Thyroid gland (tissue), 4 donors: ENCODE measurements at regions not wholly inside any gene's neighbourhood (a gene's known extent, or its start where the extent isn't known, plus 50 kb on each side); places are given as distances from the start of the nearest gene placed in this dataset.

ENCODE experiments used
- DNase-seq, 2 donors: peaks; one replicate each; pipeline ENCODE4 v3.0.0-alpha.2; 2019
- H3K27ac ChIP-seq, 3 donors: fragments of 200-600 bp; sonication (generic); 1 replicate in 2 of 3; 2 replicates in 1 of 3; pipeline ENCODE4 v1.5.1; 2016 to 2019; ENCODE audit warnings: mild to moderate bottlenecking in 1 of 3, moderate library complexity in 1 of 3
- H3K27me3 ChIP-seq: fragments of 200-600 bp; sonication (generic); one replicate; pipeline ENCODE4 v1.5.1; 2019
- H3K36me3 ChIP-seq, 2 donors: fragments of 200-600 bp; sonication (generic); one replicate each; pipeline ENCODE4 v1.5.1; 2016 to 2019
- H3K4me1 ChIP-seq, 2 donors: fragments of 200-600 bp; sonication (generic); one replicate each; pipeline ENCODE4 v1.5.1; 2017 to 2019
- H3K4me3 ChIP-seq, 3 donors: fragments of 200-600 bp; sonication (generic); replicated peaks in 1 of 3; 1 replicate in 2 of 3; 2 replicates in 1 of 3; pipeline ENCODE4 v1.5.1; 2016; ENCODE audit warnings: mild to moderate bottlenecking in 1 of 3
- H3K9me3 ChIP-seq: fragments of 200-600 bp; sonication (generic); one replicate; pipeline ENCODE4 v1.5.1; 2017
- POLR2A ChIP-seq, 2 donors: fragments of 450-650 bp; IDR thresholded peaks; one replicate each; pipeline ENCODE4 v1.6.1; 2017; ENCODE audit warnings: antibody characterized with exemption in 2 of 2, mild to moderate bottlenecking in 2 of 2, moderate library complexity in 1 of 2
- WGBS, 2 donors: methylation state at CpG; one replicate each; pipeline ENCODE4 v1.1.5; 2017; 5-methylcytosine and 5-hydroxymethylcytosine counted together
- intact Hi-C: fragments of 100-400 bp; cut with DNase I; formaldehyde crosslinking; loops from one replicate; pipeline ENCODE4 v1.15.1; 2023
- TF ChIP-seq, protein P1 (sequence below), 6 experiments: fragments of 200-600 bp in 3 of 6; fragments of 450-650 bp in 3 of 6; sonication (generic) in 3 of 6; IDR thresholded peaks; one replicate each; pipeline ENCODE4 v1.5.1; 2016 to 2019; ENCODE audit warnings: antibody characterized with exemption in 6 of 6, mild to moderate bottlenecking in 2 of 6, inconsistent platforms in 1 of 6, moderate library complexity in 1 of 6

DNA sequence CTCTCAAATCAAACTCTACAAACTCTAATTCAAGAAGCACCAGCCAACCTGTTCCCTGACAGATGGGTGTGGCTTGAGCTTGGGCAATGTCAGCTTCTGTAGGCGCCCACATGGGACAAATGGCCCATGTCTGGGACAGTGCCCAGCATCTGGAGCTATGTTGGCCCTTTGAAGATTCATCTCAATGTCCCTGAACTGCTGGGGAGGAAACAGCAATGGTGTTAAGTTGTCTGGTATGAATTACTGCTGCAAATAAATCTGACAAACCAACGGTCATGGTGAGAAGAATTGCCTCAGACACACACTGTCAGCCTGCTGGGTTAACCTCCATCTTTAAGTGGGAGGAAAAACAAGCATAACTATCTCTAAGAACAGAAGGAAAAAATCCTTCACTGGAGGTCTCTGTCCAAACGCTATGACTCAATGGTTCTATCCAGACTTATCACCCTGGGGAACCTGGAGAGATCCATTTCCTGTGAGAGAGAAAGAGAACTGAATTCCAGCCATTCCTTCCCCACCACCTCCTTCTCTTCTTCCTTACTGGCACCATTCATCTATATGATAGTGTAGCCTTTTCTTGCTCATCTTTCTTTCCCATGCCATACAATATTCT lies 274.9 kb downstream of the CDH26 start:
- no peak overlapping the region for H3K27ac ChIP-seq
- DNase-seq: no peak
- H3K9me3 ChIP-seq: no peaks in the 10 kb centered on the region
- no peaks in the 10 kb centered on the region for H3K4me1 ChIP-seq
- H3K4me3 ChIP-seq: no peak overlapping the region
- no peaks in the 10 kb centered on the region for H3K27me3 ChIP-seq
- TF ChIP-seq, protein P1, sequence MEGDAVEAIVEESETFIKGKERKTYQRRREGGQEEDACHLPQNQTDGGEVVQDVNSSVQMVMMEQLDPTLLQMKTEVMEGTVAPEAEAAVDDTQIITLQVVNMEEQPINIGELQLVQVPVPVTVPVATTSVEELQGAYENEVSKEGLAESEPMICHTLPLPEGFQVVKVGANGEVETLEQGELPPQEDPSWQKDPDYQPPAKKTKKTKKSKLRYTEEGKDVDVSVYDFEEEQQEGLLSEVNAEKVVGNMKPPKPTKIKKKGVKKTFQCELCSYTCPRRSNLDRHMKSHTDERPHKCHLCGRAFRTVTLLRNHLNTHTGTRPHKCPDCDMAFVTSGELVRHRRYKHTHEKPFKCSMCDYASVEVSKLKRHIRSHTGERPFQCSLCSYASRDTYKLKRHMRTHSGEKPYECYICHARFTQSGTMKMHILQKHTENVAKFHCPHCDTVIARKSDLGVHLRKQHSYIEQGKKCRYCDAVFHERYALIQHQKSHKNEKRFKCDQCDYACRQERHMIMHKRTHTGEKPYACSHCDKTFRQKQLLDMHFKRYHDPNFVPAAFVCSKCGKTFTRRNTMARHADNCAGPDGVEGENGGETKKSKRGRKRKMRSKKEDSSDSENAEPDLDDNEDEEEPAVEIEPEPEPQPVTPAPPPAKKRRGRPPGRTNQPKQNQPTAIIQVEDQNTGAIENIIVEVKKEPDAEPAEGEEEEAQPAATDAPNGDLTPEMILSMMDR (IDR thresholded peaks at IDR 0.05): no peak
- no peak for TF ChIP-seq POLR2A (IDR thresholded peaks at IDR 0.05)
- intact Hi-C loops: no loop called here
- no peaks in the 10 kb centered on the region for H3K36me3 ChIP-seq
- 71 to 72% methylated on average over 3 of the region's 3 CpGs for WGBS, 2 donors

DNA sequence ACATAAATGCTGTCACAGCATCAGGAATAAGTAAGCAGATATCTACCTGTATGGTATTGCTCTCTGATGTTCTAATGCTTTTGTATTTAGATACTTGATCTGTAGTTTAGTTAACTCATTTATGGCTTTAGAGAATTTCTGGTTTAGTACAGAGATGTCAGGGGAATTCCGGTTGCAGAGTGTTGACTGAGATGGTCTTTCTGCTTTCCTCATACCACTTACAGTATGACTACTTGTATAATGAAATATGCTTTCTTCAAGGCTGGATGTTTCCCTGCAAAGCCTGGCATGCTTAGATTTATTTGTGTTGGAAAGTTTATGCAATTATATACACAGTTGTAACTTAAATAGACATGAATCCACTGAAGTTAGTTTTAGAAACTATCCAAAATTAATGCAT lies 278.4 kb downstream of the CDH26 start:
- WGBS, 2 donors: 86 to 94% methylated on average over 1 of the region's 1 CpG
- no peaks in the 10 kb centered on the region for H3K4me1 ChIP-seq
- H3K27me3 ChIP-seq: no peaks in the 10 kb centered on the region
- H3K27ac ChIP-seq: no peak overlapping the region
- no peak for TF ChIP-seq POLR2A (IDR thresholded peaks at IDR 0.05)
- TF ChIP-seq, protein P1 (IDR thresholded peaks at IDR 0.05): no peak
- no peaks in the 10 kb centered on the region for H3K36me3 ChIP-seq
- no peak for DNase-seq
- intact Hi-C loops: no loop called here
- no peak overlapping the region for H3K4me3 ChIP-seq
- no peaks in the 10 kb centered on the region for H3K9me3 ChIP-seq

DNA sequence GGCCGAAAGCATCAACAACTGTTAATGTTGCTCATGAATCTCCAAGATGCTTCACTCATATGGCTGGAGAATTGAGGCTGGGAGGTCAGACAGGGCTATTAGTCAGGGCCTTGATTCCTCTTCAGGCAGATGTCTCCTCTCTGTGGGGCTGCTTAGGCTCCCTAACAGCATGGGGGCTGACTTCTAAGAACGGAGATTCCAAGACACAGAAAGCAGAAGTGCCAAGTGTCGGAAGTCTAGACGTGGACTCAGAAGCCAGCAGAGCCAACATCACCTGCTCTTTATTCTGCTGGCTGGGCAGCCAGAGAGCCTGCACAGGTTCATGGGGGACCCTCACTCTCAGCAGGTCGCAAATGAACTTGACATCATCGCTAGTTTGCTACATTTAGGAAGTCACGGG lies 279.8 kb downstream of the CDH26 start:
- Histone ChIP-seq H3K36me3 (no peaks in the 10 kb centered on the region), H3K27me3 (no peaks in the 10 kb centered on the region), H3K27ac (no peak overlapping the region), H3K4me1 (no peaks in the 10 kb centered on the region), H3K9me3 (no peaks in the 10 kb centered on the region), H3K4me3 (no peak overlapping the region)
- TF ChIP-seq, protein P1 (IDR thresholded peaks at IDR 0.05): no peak
- no peak for TF ChIP-seq POLR2A (IDR thresholded peaks at IDR 0.05)
- DNase-seq: no peak
- WGBS, 2 donors: 78 to 86% methylated on average over 7 of the region's 7 CpGs
- intact Hi-C loops: no loop called here

DNA sequence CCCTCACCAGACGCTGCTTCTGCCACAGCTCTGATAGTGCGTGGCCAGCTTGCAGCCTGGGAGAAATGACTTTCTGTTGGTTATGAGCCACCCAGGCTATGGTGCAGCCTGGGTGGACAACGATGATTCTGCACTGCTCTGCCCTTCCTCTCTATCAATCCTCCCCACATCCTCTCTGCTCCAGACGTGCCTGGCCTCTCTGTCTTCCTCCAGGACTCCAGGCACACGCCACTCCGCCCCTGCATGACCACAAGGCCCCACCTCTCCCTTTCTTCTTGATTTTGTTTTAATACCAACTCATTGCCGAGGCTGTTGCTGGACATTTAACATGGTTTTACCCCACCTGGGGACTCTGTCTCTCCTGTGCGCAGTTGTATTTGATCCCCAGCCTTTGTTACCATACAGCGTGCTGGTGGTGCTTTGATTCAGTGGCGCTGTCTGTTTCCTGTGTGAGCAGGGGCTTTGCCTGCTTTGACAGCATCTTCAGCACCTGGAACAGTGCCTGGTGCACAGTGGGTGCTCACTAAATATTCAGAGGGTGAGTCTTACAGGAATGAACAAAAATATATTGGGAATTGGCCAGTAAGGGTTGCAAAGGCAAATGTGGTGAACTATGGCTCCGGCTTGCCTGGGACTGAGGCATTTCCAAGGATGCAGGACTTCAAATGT lies 280.9 kb downstream of the CDH26 start:
- no peak overlapping the region for H3K27ac ChIP-seq
- H3K4me1 ChIP-seq: no peaks in the 10 kb centered on the region
- no peaks in the 10 kb centered on the region for H3K36me3 ChIP-seq
- no peaks in the 10 kb centered on the region for H3K9me3 ChIP-seq
- intact Hi-C loops: no loop called here
- DNase-seq: no peak
- no peak overlapping the region for H3K4me3 ChIP-seq
- no peaks in the 10 kb centered on the region for H3K27me3 ChIP-seq
- 81 to 86% methylated on average over 11 of the region's 11 CpGs for WGBS, 2 donors
- TF ChIP-seq POLR2A (IDR thresholded peaks at IDR 0.05): no peak
- TF ChIP-seq, protein P1 (IDR thresholded peaks at IDR 0.05): no peak

DNA sequence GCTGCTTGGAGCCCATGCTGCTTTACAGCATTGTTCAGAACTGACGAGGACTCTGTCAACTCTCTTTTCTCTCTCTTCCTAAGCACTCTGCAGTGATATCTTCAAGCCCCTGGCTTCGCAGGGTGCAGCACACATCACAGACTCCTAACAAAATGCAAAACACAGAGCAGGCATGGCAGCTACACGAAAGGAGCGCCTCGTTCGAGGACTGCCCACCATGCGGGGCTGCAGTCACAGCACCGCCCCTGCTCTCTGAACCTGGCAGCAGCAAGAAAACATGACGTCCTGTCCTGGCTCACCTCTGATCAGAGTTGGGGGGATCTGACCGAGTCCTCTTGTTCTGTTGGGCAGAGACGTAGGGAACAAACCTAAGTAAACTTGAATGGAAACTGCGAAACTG lies 281.7 kb downstream of the CDH26 start:
- WGBS, 2 donors: 73% methylated on average over 12 of the region's 12 CpGs
- no peak for DNase-seq
- Histone ChIP-seq H3K9me3 (no peaks in the 10 kb centered on the region), H3K36me3 (no peaks in the 10 kb centered on the region), H3K27ac (no peak overlapping the region), H3K27me3 (no peaks in the 10 kb centered on the region), H3K4me1 (no peaks in the 10 kb centered on the region), H3K4me3 (no peak overlapping the region)
- TF ChIP-seq, protein P1 (IDR thresholded peaks at IDR 0.05): no peak
- TF ChIP-seq POLR2A (IDR thresholded peaks at IDR 0.05): no peak
- intact Hi-C loops: no loop called here
